GM18502 (cell line): ENCODE measurements at regions not wholly inside any gene's neighbourhood (a gene's known extent, or its start where the extent isn't known, plus 50 kb on each side); places are given as distances from the start of the nearest gene placed in this dataset.

ENCODE experiments used
- ATAC-seq: cut with Tn5 transposase; IDR thresholded peaks from one replicate; pipeline ENCODE4 v1.9.1; 2021; ENCODE audit warnings: mild to moderate bottlenecking; ENCODE audit not compliant: unreplicated experiment, poor library complexity

- no peak for ATAC-seq
Measured at GRCh38 chr4:111214371-111214770, 591.5 kb upstream of the PITX2 start.

GRCh38 chr4:111215755-111216154, 592.9 kb upstream of the PITX2 start:
- no peak for ATAC-seq

DNA sequence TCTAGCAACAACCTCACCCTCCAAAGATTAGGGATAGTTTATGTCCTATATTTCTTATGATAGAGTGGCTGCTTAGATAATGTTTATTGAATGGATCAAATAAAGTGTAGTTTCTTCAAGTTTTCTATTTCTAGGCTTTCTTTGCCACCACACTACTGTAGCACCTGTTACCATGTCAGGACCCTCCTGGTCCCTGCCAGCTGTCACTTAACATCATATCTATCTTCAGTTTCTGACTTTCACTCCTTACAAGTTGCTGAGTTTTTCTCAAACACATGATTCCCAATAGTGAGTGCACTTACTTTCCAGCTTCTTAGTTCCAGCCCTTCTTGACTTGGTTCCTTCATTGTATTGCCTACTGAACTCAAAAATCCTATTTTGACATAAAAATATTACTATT, 593.9 kb upstream of the PITX2 start:
- ATAC-seq, result no peak

DNA sequence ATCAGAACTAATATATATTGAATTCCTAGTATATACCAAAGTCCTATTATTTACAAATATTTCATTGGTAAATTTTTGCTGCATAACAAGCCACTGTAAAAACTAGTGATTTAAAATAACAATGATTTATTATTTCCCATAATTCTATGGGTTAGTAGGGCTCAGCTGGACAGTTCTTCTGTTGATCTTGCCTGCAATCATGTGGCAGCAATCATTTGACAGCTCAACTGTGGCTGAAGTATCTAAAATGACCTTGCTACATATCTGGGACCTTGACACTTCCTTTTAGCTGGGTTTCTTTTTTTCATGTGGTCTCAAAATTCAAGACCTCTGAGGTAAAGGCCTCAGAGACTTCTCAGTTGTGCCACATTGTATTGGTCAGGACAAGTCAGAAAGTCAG, 598.5 kb upstream of the PITX2 start:
- ATAC-seq, result no peak

DNA sequence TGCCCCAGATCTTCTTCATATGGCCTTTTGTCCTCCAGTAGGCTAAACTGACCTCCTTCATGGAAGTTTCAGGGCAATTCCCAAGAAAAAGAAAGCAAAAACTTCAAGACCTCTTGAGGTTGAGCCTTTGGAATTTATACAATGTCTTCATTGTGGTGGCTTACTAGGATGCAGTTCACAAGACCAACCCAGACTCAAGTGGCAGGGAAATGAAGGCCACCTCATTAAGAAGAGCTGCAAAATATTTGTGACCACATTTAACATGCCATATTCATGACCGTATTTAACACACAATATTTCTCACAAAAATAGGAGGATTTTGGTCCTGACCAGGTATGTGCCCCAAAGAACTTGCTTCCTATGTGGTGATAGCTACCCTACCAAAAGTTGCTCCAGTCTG, 605.5 kb upstream of the PITX2 start:
- ATAC-seq, result no peak

DNA sequence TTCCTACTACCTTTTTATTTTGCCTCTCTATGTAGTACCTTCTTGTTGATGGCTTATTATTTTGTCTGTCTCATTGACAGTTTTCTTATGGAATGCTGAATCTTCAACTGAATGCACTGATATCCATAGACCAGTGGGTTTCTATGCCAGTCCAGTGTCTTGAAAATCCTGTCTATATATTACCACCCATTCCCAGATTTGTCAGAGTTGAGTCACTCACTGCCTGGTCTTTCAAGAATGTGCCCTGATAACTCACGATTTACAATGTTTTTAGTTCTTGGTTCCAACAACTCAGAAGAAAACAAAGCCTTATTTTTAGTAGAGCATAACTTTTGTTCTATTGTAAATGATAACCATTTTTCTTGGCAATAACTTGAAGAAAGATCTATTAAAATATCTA, 606.0 kb upstream of the PITX2 start:
- no peak for ATAC-seq

GRCh38 chr4:111230265-111230664, 607.4 kb upstream of the PITX2 start:
- no peak for ATAC-seq

GRCh38 chr4:111231281-111231680, 608.4 kb upstream of the PITX2 start:
- ATAC-seq, result no peak

DNA sequence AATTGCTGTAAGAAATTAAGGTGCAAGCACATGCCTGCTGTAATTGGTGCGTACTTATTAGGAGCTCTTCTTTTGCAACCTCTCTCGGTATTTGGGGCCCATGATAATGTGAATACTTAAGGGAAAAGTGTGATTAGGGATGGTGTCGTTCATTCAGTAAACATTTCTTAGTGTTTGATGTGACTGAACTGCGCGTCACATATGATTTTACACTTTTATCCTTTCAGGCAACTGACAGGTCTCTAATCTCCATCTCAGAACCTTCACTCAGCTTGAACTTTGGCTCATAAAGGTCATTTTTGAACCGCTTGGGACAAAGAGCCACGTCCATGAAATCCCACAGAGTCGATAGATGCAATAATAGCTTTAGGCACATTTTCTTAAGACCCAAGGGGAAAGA, 612.1 kb upstream of the PITX2 start:
- no peak for ATAC-seq

GRCh38 chr4:111263836-111264235, 641.0 kb upstream of the PITX2 start:
- ATAC-seq, result no peak

GRCh38 chr4:111266937-111267336, 644.1 kb upstream of the PITX2 start:
- no peak for ATAC-seq

DNA sequence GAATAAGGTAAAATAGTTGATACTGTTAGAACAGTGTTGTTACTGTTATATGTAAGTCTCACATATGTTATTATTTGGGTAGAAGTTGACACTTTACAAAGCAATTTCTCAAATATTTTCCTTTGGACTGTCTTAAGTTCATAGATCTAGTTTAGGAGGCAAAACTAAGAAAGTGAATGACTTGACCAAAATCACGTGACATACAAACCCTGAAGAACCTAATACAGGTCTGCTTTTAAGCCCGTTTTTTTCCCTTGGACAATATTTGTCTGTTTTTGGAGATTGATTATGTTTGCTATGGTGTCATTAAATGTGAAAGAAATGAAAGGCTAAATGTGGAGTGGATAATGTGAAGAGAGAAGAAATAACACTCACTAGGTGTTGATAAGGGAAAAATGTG, 644.9 kb upstream of the PITX2 start:
- ATAC-seq, result no peak

- peak; percentile 91 for ATAC-seq
Measured at GRCh38 chr4:111268769-111269414, 646.0 kb upstream of the PITX2 start.

DNA sequence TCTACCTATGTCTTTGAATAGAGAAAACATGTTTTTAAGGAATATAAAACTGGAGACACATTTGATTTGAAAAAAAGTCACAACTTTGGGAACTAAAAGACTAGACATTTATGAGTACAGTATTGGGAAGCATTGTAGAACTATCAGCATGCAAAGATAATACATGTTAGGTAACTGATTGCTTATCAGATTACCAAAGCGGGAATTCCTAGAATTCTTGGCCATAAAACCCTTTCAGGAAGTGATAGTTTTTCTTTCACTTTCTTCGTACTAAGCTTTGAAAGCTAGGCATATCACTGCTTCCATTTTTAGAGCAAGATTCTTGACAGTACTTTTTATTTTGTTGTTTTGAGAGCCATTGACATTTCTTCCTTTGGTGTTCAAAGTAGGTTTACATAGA, 646.6 kb upstream of the PITX2 start:
- ATAC-seq, result no peak

DNA sequence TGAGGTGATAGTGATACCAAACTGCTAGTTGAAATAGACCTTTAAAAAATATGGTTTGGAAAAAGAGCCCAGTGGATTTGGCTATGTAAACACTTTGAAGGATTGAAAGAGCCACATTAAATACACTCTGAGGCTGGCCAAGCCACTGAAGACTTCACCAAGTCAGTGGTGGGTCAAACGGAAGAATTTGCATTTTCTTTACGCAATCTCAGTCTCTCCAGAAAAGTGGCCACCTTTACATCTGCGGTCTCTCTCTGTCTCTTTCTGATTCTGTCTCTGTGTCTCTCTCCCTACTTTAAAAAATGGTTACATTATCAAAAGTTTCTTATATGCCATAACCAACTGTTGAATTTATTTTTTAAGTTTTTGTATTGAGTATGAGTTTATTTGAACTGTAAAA, 651.2 kb upstream of the PITX2 start:
- no peak for ATAC-seq

DNA sequence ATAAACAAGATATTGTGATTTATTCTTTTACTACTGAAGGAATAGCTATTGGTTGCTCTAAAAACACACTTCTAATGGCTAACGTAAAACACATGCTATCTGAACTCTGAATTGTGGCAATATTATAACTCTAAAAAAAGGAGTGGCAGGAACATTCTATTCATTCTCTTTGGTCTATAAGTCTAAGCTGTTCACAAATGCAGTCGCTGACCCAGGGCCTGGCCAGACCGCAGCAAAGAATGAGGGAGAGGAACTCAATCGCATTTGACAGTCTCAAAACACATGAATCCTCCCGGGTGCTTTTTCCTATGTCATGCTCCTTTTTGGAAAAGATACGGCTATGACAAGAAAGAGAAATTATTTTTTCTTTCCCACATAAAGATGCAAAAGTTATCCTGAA, 651.6 kb upstream of the PITX2 start:
- no peak for ATAC-seq

- ATAC-seq, result no peak
Measured at GRCh38 chr4:111281219-111281618, 658.3 kb upstream of the PITX2 start.

- no peak for ATAC-seq
Measured at GRCh38 chr4:111282035-111282434, 659.2 kb upstream of the PITX2 start.

DNA sequence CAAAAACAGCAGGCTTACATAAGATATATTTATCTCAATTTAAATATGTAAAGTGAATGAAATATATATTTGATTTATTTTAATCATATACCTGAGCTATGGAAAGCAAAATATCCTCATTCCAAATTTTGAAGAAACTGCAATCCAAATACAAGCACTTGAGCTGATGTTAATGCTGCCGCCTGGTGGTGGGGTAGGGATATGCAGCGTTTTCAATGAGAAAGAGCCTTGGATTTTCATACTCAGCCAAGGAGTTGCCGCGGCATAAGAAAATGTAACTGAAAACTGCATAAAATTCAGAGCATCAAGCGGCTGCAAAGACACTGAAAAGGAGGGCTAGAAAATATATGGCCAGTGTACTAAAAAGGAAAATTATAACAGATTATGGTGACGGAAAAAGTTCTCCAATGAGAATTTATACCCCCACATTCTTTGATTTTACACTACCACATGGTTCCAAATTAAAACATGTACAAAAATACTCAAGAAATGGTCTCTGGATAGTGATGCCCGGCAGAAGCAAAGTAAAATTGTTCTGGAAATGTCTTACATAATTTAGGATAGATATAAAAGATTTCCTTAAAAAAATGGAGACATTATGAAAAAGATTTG, 660.3 kb upstream of the PITX2 start:
- peak; percentile 87 for ATAC-seq

GRCh38 chr4:111296466-111296865, 673.6 kb upstream of the PITX2 start:
- ATAC-seq, result no peak

GRCh38 chr4:111303806-111304205, 680.9 kb upstream of the PITX2 start:
- ATAC-seq, result no peak

GRCh38 chr4:111323496-111323895, 700.6 kb upstream of the PITX2 start:
- ATAC-seq, result no peak
